ENCODE measurements at regions not wholly inside any gene's neighbourhood (a gene's known extent, or its start where the extent isn't known, plus 50 kb on each side); places are given as distances from the start of the nearest gene placed in this dataset.

DNA sequence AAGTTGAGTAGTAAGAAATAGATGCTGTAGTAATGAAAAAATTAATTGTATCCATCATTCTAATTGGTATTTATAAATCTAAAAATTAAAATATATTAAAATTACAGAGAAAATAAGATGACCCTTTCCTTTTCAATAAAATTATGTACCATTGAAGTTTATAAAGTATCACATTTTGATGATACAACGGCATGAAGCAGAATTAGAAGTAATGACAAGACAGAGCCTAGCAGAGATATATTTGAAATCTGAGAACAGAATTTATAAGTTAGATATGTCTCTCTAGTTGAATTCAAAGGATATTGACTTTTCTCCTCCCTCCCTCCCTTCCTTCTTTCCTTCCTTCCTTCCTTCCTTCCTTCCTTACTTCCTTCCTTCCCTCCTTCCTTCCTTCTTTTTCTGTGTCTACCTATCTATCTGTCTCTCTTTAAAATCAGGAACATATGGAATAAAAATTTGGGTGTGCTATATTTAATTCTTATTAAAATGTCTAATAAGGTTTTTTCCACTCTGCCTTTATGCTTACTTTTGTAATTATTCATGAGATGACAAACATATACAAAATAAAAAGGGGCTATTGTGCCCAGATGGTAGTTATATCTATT is 258.5 kb upstream of the CD180 start:
- Histone ChIP-seq H3K4me1 (ENCODE audit: insufficient read depth) (no peaks in the 10 kb centered on the region), H3K4me3 (no peak overlapping the region), H3K27ac (no peak overlapping the region), H3K36me3 (no peaks in the 10 kb centered on the region), H3K9me3 (no peaks in the 10 kb centered on the region), H3K27me3 (no peaks in the 10 kb centered on the region)
- TF ChIP-seq, protein P1, sequence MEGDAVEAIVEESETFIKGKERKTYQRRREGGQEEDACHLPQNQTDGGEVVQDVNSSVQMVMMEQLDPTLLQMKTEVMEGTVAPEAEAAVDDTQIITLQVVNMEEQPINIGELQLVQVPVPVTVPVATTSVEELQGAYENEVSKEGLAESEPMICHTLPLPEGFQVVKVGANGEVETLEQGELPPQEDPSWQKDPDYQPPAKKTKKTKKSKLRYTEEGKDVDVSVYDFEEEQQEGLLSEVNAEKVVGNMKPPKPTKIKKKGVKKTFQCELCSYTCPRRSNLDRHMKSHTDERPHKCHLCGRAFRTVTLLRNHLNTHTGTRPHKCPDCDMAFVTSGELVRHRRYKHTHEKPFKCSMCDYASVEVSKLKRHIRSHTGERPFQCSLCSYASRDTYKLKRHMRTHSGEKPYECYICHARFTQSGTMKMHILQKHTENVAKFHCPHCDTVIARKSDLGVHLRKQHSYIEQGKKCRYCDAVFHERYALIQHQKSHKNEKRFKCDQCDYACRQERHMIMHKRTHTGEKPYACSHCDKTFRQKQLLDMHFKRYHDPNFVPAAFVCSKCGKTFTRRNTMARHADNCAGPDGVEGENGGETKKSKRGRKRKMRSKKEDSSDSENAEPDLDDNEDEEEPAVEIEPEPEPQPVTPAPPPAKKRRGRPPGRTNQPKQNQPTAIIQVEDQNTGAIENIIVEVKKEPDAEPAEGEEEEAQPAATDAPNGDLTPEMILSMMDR (IDR thresholded peaks at IDR 0.05), result no peak
- TF ChIP-seq EP300 (IDR thresholded peaks at IDR 0.05) (no peak), POLR2A (IDR thresholded peaks at IDR 0.05) (no peak)
- intact Hi-C loops (cut with DNase I), result no loop called here
- DNase-seq, result no peak
- 93 to 96% (median 93%) methylated on average over 1 of the region's 1 CpG for WGBS, 3 donors

DNA sequence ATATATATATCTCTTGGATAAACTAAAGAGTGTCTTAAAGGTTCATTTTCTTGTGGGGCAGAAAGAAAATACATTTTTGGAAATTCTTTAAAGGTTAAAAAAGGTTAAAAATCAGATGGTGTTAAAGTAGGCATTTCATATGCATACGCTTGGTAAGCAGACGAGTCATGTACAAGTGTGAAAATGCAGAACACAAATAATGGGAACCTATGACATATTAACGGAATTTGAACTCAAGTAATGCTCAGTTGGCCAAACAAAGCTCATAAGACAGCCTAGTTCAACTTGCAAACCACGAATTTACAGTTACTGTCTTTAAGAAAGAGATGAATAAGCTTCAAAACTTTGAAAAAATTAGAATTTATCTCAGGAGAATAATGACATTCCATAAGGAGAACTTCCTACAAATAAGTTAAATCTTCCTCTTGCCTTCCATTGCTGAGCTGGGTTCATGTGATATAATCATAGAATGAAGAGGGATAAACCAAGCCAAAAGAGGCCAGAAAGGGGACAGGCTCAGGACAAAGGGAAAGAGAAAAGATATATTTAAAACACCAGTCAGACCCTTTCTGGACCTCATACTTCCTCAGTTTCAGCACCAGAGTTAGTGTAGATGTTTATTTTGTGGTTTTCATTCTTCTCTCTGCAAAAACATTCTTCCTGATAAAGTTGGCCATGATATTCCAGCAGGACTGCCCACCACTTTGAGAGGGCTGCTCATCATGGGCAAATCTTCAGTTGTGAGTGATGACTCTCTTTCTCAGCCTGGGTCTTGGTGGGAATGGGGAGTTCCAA is 256.7 kb upstream of the CD180 start:
- TF ChIP-seq, protein P1 (IDR thresholded peaks at IDR 0.05), result no peak
- no peak for TF ChIP-seq EP300 (IDR thresholded peaks at IDR 0.05)
- TF ChIP-seq POLR2A (IDR thresholded peaks at IDR 0.05), result no peak
- 85 to 86% (median 86%) methylated on average over 4 of the region's 4 CpGs for WGBS, 3 donors
- Histone ChIP-seq H3K27me3 (no peaks in the 10 kb centered on the region), H3K4me1 (ENCODE audit: insufficient read depth) (no peaks in the 10 kb centered on the region), H3K27ac (no peak overlapping the region), H3K4me3 (no peak overlapping the region), H3K36me3 (no peaks in the 10 kb centered on the region), H3K9me3 (no peaks in the 10 kb centered on the region)
- intact Hi-C loops (cut with DNase I), result no loop called here
- no peak for DNase-seq

DNA sequence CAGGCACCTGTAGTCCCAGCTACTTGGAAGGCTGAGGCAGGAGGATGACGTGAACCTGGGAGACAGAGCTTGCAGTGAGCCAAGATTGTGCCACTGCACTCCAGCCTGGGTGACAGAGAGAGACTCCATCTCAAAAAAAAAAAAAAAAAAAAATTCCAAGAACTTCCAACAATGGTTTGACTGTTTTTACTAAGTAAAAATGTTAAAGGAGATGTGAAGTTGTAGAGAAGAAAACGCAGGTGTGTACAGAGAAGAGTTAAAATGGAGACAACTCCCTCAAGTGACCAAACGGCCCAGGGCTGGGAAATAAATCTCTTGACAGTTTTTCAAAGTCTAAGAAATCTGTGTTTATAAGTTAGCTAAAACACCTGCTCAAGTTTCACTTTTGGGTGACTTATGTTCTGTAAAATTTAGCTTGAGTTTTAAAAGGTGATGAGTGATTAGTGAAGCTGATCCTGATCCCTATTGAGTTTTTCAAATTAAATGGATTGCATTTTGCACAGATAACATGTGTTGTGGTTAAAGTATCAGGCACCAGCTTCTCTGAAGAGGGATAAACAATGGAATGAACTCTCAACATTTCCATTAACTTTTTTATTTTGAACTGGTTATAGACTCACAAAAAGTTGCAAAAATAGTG is 255.2 kb upstream of the CD180 start:
- H3K9me3 ChIP-seq, result no peaks in the 10 kb centered on the region
- no peak overlapping the region for H3K4me3 ChIP-seq
- no peaks in the 10 kb centered on the region for H3K4me1 ChIP-seq (ENCODE audit: insufficient read depth)
- 65 to 70% (median 69%) methylated on average over 3 of the region's 3 CpGs for WGBS, 3 donors
- H3K27me3 ChIP-seq, result no peaks in the 10 kb centered on the region
- TF ChIP-seq POLR2A (IDR thresholded peaks at IDR 0.05) (no peak), EP300 (IDR thresholded peaks at IDR 0.05) (no peak)
- TF ChIP-seq, protein P1 (IDR thresholded peaks at IDR 0.05), result no peak
- H3K36me3 ChIP-seq, result no peaks in the 10 kb centered on the region
- DNase-seq, result no peak
- intact Hi-C loops (cut with DNase I), result no loop called here
- H3K27ac ChIP-seq, result no peak overlapping the region

DNA sequence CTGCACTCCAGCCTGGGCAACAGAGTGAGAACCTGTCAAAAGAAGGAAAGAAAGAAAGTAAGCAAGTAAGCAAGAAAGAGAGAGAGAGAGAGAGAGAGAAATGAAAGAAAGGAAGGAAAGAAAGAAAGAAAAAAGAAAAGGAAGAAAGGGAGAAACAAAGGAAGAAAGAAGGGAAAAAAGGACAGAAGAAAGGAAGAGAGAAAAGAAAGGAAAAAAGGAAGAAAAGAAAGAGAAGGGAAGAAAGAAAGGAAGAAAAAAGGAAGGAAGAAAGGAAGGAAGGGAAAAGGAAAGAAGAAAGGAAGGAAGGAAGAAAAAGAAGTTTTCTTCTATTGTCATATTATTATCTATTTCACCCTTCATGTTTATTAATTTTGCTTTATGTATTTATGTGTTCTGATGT is 251.1 kb upstream of the CD180 start:
- no peak for DNase-seq
- Histone ChIP-seq H3K27me3 (no peaks in the 10 kb centered on the region), H3K27ac (no peak overlapping the region), H3K4me3 (no peak overlapping the region), H3K36me3 (no peaks in the 10 kb centered on the region), H3K4me1 (ENCODE audit: insufficient read depth) (no peaks in the 10 kb centered on the region), H3K9me3 (no peaks in the 10 kb centered on the region)
- intact Hi-C loops (cut with DNase I), result no loop called here
- TF ChIP-seq, protein P1 (IDR thresholded peaks at IDR 0.05), result no peak
- TF ChIP-seq EP300 (IDR thresholded peaks at IDR 0.05), result no peak
- no peak for TF ChIP-seq POLR2A (IDR thresholded peaks at IDR 0.05)
